NCI-H1105 (cell line): ENCODE measurements at regions not wholly inside any gene's neighbourhood (a gene's known extent, or its start where the extent isn't known, plus 50 kb on each side); places are given as distances from the start of the nearest gene placed in this dataset.

ENCODE experiments used
- DNase-seq: peaks from one replicate; lab custom pipeline; 2025; lab: John Stamatoyannopoulos, UW

DNA sequence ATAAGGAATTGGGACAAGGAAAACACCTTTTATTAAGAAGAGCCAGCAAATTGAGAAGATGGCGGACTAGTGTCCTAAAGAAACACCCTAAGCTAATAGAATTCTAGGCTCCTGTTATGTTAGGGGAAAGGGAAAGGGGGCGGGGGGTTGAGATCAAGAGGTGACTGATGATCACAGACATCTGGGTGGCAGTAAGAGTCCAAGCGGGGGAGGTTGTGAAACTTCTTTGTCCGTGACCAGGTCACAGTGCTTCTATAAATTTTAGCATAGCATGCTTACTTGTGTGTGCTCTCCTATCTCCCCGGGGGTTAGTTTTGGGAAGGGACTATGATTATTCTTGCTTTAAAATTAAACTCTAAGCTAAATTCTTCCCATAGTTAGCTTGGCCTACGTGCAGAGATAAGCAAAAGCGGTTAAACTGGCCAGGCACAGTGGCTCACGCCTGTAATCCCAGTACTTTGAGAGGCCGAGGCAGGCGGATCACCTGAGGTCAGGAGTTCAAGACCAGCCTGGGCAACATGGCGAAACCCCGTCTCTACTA, 262.1 kb downstream of the SKIDA1 start:
- DNase-seq: no peak

DNA sequence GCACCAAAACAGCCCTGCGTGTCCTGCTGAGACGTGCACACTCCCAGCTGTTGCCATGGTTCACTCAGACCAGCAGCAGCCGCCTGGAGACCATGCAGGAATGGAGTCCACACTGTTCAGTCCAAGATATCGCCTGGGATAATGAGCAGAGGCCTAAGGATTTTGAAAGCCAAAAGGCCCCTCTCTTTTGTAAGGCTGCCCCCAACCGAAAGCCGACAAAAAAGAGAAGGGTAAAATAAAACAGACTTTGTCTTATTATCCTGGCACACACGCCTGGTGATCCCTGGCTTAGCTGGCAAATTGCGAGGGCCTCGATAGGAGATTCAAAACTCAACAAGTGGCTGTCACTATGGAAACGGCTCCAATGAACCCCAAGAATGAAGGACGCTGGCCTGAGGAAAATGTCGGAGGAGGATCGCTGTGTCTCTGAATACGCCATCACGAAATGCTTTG, 263.6 kb downstream of the SKIDA1 start:
- no peak for DNase-seq

DNA sequence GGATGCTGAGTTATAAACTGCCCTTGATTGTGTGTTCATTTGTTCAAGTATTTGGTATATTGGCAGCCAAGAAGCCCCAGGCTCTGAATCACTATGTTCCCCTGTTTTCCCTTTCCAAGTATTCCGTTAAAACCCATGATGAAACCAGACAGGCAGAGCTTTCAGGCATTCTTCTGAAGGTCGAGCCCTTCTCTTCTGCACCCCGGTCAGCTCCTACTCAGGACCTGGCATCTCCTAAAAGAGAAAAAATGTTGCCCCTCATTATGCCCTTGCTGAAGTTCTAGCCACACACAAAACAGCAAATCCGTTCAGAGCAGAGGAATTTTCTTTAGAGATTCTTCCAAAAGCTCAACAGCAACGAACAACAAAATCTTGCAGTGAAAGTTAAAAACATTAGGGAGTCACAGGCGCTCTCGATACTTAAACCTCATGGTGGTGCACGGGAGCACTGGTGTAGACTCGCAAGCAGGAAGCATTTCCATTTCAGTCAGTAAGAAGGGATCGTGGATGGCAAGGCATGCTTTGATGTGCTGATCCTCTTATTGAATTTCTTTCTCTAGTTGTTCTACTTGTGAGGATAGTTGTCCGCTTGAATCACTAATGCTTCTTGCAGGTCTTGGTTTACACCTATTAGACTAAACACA, 264.9 kb downstream of the SKIDA1 start:
- no peak for DNase-seq

DNA sequence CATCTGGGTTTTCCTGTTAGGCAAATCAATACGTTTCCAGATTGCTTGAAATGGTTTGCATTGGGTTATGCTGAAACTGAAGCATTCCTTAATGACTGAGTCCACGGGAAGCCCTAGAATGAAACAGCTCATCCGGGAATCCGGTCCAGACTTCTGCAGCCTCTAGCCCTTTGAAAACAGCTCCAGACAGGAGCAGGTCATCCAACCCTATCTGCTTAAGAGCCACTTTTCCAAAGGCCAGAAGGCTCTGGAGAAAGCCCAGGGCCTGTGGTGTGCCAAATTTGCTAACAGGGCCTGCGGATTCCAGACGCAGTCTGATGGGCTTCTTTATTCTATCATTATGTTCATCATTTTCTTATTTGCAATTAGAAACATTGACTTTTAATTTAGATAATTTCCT, 265.4 kb downstream of the SKIDA1 start:
- DNase-seq: no peak

DNA sequence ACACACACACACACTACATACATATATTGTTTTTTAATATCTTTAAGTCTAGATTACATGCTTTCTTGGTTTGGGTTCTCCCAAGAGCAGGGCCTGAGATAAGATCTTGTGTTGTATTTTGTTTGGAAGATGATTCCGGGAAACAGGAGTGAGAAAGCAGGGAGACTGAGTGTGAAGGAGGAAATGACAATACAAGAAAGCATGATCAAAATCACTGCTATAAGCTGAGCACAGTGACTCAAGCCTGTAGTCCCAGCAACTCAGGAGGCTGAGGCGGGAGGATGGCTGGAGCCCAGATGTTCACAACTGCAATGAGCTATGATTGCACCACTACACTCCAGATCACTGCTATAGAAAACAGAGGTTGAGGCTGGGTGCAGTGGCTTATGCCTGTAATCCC, 267.6 kb downstream of the SKIDA1 start:
- DNase-seq: no peak

DNA sequence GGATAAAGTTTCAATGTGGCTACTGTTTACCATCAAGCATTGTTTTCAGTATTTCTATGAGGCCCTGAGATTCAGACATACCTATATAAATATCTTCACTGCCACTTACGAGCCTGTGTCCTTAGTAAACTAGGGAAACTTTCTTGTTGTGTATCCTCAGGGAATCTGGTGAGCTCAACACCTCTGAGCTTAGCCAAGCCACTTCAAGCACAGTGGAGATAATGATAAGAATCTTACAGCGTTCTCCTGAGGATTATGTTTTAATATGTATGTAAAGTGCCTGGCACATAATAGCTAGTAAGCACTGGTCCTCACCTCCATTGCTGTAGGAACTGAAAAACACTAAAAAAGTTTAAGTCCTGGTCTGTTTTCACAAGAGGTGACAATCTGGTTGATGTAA, 268.3 kb downstream of the SKIDA1 start:
- DNase-seq: no peak

DNA sequence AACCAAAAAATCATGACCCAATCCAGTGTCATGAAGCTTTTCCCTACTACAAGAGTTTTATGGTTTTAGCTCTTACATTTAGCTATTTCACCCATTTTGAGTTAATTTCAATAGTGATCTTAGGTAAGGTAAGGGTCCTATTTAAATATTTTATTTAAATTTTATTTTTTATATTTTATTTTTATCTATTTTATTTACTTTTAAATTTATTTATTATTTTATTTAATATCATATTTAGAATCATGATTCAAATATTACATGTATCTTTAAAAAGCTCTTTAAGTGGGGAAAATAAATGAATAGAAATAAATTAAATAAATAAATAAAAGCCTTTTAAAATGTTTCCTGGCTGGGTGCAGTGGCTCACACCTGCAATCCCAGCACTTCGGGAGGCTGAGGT, 276.0 kb downstream of the SKIDA1 start:
- DNase-seq: no peak

DNA sequence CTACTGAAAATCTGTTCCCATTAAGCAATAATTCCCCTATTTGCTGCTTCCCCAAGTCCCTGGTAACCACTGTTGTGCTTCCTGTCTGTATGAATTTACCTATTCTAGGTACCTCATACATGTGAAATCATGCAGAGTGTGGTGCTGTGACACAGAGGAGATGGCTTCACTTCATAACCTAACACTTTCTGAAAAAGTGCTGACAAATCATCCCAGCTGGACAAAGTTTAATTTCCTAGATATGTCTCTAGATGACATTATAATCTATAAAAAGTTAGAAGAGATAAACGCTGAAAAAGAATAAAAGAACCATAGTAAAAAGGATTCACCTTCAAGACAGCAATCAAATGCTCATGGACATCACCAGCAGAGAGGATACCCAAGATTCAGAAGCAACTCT, 277.9 kb downstream of the SKIDA1 start:
- no peak for DNase-seq

DNA sequence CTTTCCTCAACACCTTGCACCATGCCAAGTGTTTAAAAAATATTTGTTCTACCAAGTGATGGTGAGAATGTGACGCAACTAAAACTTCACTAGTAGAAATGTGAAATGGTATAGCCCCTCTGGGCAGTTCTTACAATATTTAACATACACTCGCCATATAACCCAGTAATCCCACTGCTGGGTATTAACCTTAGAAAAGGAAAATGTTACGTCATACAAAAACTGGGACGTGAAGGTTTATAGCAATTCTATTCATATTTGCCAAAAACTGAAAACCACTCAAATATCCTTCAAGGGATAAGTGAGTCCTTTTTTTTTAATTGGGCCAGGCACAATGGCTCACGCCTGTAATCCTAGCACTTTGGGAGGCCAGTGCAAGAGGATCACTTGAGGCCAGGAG, 279.3 kb downstream of the SKIDA1 start:
- DNase-seq: no peak

DNA sequence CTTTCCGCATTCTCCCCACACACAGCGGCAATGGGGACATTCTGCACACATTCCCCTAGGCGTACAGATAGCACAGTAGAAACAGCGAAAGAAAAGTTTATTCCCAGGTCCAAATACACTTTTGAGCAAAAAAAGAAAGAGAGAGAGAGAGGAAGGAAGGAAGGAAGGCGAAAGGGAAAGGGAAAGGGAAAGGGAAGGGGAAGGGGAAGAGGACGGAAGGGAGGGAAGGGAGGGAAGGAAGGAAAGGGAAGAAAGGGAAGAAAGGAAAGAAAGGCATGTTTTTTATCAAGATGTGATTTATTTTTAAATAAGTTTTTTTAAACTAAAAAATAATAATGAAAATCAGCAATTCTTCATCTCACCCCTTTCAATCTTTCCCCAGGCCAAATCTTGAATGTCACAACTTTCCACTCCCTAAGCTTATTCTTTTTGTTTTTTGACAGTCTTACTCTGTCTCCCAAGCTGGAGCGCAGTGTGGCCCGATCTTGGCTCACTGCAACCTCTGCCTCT, 281.7 kb downstream of the SKIDA1 start:
- no peak for DNase-seq

DNA sequence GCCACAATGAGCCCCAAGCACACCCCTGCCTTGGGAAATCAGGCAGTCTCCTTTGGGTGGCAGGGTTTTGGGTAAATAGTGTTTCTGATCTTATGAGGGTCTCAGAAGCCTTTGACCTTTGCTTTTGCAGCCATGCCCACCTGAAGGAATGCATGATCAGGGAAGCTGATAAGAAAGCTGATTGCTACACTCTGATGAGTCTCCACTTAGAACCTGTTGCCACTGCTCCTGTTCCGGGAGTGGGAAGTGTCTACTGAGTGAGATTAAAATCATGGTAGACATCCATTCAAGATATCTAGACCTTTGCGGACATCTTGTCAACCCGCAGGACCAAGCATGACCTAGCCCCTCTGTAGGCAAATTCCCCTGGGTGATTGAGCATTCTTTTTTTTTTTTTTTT, 282.6 kb downstream of the SKIDA1 start:
- DNase-seq: no peak

DNA sequence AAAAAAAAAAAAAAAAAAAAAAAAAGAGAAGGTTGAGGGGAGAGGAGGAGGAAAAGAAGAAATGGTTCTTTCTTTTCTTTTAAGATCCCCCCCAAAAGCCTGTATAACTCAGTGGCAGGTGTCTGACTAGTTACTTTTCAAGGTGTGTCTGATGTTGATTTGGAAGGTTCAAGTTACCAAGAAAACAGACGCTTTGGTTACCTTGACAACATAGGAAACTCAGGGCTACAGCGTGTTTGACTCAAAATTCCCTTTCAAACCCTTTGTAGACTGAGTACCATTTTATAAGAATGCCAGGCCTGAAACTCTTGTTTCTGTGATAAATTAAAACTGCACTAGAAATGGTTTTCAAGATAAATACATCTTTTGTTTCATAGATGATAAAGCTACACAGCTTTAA, 286.8 kb downstream of the SKIDA1 start:
- no peak for DNase-seq

DNA sequence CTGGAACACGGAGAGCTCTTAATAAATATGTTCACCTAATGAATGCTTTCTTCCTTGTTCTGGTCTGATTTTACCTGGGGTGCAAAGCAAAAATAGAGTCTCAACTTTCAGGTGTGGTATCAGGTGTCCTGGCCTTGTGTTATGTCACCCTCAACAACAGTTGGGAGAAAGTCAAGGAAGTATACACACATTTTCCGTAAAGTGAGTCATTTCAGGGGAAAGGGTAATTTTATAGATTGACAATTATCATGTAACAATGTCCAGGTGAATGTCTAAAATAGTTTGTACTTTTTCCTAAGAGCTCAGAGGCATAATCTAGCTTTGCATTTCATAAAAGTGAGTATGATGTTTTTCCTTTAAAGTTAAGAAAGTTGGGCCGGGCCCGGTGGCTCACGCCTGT, 287.4 kb downstream of the SKIDA1 start:
- DNase-seq: no peak

DNA sequence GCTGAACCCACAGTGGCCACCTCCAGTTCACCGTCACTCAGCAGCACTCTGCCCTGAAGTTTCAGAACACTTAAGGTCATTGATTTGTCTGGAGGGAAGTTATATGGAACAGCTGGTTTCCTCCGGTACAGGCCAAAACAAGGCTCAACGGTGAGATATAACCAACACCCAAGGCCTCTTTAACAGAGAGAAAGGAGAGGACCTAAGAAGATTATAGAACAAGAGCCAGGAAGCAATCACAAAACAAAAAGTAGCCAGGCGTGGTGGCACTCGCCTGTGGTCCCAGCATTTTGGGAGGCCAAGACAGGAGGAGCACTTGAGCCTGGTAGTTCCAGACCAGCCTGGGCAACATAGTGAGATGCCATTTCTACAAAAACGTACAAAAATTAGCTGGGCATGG, 290.7 kb downstream of the SKIDA1 start:
- no peak for DNase-seq

DNA sequence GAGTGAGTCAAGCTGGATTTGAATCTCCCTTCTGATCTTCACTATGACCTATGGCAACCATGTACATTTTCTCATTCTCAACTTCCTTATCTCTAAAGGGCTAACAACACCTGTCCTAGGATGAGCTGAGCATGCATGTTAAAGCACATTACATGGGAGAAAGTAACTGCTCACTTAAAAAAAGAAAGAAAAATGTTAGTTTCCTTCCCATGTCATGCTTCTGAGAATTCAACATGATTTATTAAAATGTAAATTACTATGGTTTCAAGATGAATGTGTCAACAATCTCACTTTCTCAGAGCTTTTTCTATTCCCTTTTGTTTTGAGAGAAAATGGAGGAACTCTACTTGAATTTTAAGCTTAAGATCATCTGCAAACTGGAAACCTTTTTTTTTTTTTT, 295.3 kb downstream of the SKIDA1 start:
- DNase-seq: no peak

DNA sequence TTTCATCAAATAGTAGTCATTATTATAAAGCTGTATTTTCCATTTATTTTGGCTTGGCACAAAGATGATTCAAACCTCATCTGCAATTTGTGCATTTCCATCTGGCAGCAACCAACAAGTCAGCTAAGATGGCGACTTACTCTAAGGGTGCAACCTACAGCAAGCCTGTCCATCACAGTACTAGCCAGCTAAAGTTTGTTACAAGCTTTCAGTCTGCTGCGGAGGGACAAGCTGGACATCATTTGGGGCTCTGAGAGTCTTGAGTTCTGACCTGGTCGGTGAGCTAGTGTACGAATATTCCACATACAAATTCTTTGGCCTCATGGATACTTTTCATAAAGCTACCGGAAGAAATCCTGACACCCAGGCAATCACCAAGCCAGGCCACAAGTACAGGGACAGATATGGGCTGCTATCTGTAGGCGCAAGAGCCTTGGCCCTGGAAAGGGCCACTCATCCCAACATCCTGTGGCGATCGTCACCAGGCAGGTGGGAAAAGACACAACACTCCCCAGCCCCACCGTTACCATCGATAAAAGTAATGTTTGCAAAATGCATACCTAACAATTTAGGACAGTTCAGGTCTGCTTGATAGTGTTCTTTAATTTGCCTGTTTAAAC, 307.6 kb downstream of the SKIDA1 start:
- DNase-seq: no peak

DNA sequence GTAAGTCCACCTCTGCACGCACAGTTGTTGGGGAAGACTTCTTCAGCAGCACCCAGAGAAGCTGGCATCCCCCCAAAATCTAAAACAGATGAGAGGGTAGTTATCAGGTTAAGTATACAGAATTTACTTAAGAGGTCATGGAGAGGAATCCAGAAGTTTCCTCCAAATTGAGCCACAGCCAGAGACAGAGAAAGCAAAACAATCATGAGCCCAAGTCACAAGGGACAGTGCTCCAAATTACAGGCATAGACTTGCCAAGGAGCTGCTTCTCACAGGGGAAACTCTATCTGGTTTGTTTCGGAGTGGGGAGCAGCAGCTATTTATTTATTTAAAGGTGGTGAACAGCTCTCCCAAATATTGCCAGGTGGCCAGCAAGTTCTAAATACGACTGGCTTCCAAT, 308.4 kb downstream of the SKIDA1 start:
- DNase-seq: no peak

DNA sequence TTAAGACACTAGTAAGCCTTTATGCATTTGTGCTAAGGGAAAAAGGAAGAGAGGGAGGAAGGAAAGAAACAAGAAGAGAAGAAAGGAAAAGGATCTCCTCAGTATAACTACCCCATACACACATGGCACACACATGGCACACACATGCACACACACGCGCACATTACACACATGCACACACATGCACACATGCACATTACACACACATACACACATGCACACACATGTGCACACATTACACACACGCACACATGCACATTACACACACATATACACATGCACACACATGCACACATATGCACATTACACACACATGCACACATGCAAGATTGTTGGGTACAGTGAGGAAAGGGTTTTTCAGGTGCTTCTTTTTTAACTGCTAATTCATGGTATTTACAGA, 311.2 kb downstream of the SKIDA1 start:
- DNase-seq: no peak

DNA sequence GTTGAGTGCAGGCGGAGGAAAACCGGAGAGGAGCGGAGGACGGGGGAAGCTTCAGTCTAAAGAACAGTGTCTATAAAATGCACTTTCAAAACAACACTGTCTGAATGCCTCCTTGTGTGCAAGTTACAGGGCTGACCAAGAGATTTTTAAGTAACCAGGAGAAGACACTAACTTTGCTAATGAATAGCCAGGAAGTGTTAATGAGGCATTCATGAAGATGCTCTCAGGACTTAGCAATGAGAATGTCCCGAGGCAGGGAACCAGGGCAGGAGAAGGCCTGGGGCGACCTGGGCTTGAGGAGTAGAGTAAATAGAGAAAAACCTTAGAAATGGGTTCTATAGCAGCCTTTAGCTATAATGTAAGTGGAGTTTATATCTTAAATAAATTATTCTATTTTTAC, 312.1 kb downstream of the SKIDA1 start:
- DNase-seq: no peak

DNA sequence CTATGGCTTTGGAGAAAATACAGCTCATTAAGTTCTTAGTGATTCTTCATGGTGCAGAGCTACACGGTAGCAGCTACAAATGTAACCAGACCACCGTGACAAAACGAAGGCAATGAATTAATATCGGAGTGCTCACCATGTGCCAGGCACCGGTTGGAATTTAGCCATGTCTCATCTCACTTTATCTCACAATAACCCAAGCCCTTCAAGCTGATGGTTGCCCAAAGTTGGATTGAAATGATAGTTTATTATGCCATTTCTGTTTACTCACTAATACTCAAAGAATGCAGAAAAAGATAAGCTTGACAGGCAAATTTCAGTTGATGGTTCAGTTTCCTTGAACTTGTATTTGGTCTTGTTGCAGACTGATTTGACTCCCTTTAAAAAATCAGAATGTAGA, 312.6 kb downstream of the SKIDA1 start:
- no peak for DNase-seq

DNA sequence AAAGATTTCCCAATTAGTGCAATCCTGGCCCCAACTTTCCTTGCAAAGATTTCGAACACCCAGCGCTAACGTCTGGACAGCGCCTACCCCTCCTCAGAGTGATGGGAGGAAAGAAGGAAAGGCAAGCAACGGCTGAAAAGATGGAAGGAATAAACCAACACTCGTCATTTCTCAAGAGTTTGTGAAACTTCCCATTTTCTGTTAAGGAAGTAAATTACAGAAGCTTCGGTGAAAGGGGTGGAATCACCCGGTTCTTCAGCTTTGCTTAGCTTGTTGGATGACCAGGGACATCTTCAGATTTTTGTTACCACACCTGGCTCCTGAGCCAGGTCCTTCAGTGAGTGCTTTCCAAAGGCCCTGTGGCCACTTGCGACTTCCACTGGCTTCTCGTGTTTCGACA, 313.1 kb downstream of the SKIDA1 start:
- no peak for DNase-seq

DNA sequence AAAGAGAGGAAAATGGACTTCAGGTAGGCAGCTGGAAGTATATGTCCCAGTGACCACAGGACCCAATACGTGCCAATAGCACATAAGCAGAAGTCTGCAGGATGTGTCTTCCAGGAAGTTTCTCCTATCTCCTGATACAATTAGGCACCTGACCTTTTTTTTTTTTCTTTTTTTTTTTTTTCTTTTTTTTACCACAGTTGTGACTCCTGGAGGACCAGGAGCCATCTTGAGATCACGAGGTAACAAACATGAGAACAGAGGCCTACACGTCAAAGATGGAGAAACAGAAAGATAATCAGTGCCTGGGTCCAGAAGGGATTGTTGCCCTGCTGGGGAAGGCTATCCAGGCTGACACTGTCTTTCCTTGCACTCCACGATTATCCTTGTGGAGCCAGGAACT, 312.4 kb upstream of the NEBL start:
- no peak for DNase-seq

DNA sequence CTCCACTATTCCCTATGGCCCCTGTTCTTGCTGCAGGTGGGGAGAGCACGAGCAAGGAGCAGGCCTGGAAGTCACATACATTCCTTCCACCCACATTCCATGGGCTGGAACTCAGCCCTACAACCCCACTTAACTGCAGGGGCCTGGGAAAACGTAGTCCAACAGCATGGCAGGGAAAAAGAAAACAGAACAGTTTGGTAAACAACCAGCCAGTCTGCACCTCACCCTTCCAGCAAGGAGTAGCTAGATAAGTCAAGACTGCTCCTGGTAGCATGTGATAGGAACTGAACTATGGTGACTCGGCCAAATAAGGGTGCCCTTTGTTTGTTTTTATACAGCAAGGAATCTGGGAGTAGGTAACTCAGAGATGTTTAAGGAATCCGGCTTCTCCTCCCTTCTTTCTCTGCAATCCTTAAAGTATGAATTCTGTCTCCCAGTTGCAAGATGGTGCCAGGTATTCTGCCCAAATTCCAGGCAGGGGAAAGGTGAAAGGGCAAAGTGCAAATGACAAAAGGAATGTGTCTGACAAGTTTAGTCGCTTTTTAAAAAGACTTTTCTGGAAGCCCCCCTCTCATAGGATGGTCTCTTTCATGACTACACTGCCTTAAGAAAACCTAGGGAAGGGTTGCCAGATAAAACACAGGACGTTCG, 311.7 kb upstream of the NEBL start:
- no peak for DNase-seq
